Naive thymus-derived CD8-positive, alpha-beta T cell (primary cell): ENCODE measurements at regions not wholly inside any gene's neighbourhood (a gene's known extent, or its start where the extent isn't known, plus 50 kb on each side); places are given as distances from the start of the nearest gene placed in this dataset.

Source experiments
- ATAC-seq, 2 donors: fragments of 150-1000 bp; cut with Tn5 transposase in 1 of 2; sonication (Bioruptor Pico), chemical (Tn5 transposase) in 1 of 2; 1 replicate in 1 of 2; 2 replicates in 1 of 2; pipeline ENCODE4 v1.10.0; 2021; ENCODE audit warnings: mild to moderate bottlenecking in 2 of 2, moderate library complexity in 2 of 2
- POLR2A ChIA-PET: fragments of 350-600 bp; sonication (Branson Sonifier 250); formaldehyde crosslinking; loops from one replicate; lab custom pipeline; 2021; ENCODE audit warnings: antibody characterized with exemption; lab: Charles Lee
- DNase-seq, 10 donors: peaks; one replicate each; pipeline versions ENCODE4 v3.0.0 to v3.0.0-alpha.2; 2020 to 2022
- H3K27ac Mint-ChIP-seq, 10 donors: one replicate each; pipeline ENCODE4 v1.8.0; 2020 to 2022; ENCODE audit warnings: mild to moderate bottlenecking in 10 of 10, mixed read lengths in 10 of 10, moderate library complexity in 4 of 10, inconsistent platforms in 1 of 10
- H3K27me3 Mint-ChIP-seq, 5 donors: one replicate each; pipeline ENCODE4 v1.8.0; 2021 to 2022; ENCODE audit warnings: mixed read lengths in 5 of 5
- H3K36me3 Mint-ChIP-seq, 3 donors: one replicate each; pipeline ENCODE4 v1.8.0; 2020 to 2022; ENCODE audit warnings: mixed read lengths in 3 of 3, mild to moderate bottlenecking in 2 of 3, inconsistent platforms in 1 of 3
- H3K4me1 Mint-ChIP-seq, 4 donors: one replicate each; pipeline ENCODE4 v1.8.0; 2021 to 2022; ENCODE audit warnings: mixed read lengths in 4 of 4
- H3K4me3 Mint-ChIP-seq, 10 donors: one replicate each; pipeline ENCODE4 v1.8.0; 2020 to 2022; ENCODE audit warnings: mild to moderate bottlenecking in 10 of 10, mixed read lengths in 10 of 10, moderate library complexity in 6 of 10, inconsistent platforms in 1 of 10
- H3K9me3 Mint-ChIP-seq, 9 donors: one replicate each; pipeline ENCODE4 v1.8.0; 2020 to 2022; ENCODE audit warnings: mixed read lengths in 9 of 9, mild to moderate bottlenecking in 3 of 9, inconsistent platforms in 1 of 9, moderate library complexity in 1 of 9

DNA sequence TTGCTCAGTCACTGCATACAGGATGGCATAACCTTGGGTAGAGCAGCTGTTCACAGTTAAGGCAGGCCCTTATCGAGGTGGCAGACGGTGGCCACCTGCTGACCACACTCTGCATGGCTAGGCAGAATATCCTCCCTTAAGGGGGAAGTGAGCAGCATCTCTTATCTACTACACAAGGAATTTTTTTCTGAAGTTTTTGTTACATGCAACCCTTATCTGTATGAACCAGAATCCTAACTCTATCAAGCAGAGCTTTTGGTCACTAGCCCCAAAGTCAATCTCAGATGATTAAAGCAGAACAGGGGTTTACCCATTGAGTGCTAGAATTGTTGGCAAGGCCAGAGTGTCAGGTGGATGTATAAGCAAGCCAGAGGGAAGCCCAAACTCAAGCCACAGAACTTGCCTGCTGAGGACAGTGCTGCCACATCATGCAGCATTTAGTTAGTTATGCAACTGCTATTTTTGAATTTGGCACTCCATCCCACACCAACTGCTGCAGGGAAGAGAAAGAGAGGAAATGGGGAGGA, 192.8 kb downstream of the TBX5 start:
- H3K36me3 Mint-ChIP-seq = no peaks in the 10 kb centered on the region
- H3K4me3 Mint-ChIP-seq = no peak overlapping the region
- no peak overlapping the region for H3K27ac Mint-ChIP-seq
- peaks cover 0 to 10% (median 3%) of the 10 kb centered on the region in 9 donors for H3K9me3 Mint-ChIP-seq
- H3K4me1 Mint-ChIP-seq = no peaks in the 10 kb centered on the region
- H3K27me3 Mint-ChIP-seq = peaks cover 10 to 27% (median 19%) of the 10 kb centered on the region in 5 donors
- DNase-seq (no peak), ATAC-seq (no peak)
- POLR2A ChIA-PET = no interaction called here

GRCh38 chr12:114209861-114210260, 196.1 kb downstream of the TBX5 start:
- Mint-ChIP-seq H3K9me3 (peaks cover 0 to 8% (median 0%) of the 10 kb centered on the region in 9 donors), H3K27ac (no peak overlapping the region), H3K27me3 (peaks cover 5 to 21% (median 17%) of the 10 kb centered on the region in 5 donors), H3K36me3 (no peaks in the 10 kb centered on the region), H3K4me1 (no peaks in the 10 kb centered on the region), H3K4me3 (no peak overlapping the region)
- ATAC-seq (no peak), DNase-seq (no peak)
- POLR2A ChIA-PET = no interaction called here

GRCh38 chr12:114206525-114206924, 199.4 kb downstream of the TBX5 start:
- Mint-ChIP-seq H3K27ac (no peak overlapping the region), H3K4me1 (no peaks in the 10 kb centered on the region), H3K36me3 (no peaks in the 10 kb centered on the region), H3K4me3 (no peak overlapping the region), H3K27me3 (peaks cover 5 to 26% (median 18%) of the 10 kb centered on the region in 5 donors), H3K9me3 (peaks cover 0 to 5% (median 0%) of the 10 kb centered on the region in 9 donors)
- DNase-seq = no peak
- ATAC-seq = no peak
- POLR2A ChIA-PET = no interaction called here

GRCh38 chr12:114201794-114202193, 204.2 kb downstream of the TBX5 start:
- Mint-ChIP-seq H3K27me3 (peaks cover 0 to 13% (median 9%) of the 10 kb centered on the region in 5 donors), H3K4me3 (no peak overlapping the region), H3K4me1 (peaks cover 0 to 2% (median 0%) of the 10 kb centered on the region in 4 donors), H3K27ac (no peak overlapping the region), H3K36me3 (peaks cover 0 to 4% (median 0%) of the 10 kb centered on the region in 3 donors), H3K9me3 (peaks cover 5 to 22% (median 8%) of the 10 kb centered on the region in 9 donors)
- DNase-seq (no peak), ATAC-seq (no peak)
- POLR2A ChIA-PET = no interaction called here

DNA sequence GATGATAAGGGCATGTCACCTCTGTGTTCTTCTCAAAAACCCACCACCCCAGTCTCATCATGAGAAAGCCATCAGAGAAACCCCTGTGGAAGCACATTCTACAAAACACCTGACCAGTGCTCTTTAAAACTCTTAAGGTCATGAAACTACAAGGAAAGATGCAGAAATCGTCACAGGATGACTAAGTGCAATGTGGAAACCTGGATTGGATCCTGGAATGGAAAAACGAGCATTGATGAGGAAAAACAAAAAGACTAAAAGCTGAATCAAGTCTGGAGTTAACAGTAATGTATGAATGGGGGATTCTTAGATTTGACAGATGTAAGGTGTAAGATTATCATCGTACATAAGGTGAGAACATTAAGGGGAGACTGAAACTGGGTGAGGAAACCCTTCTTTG, 211.0 kb downstream of the TBX5 start:
- Mint-ChIP-seq H3K36me3 (peaks cover 0 to 12% (median 0%) of the 10 kb centered on the region in 3 donors), H3K4me3 (no peak overlapping the region), H3K9me3 (peaks cover 5 to 29% (median 11%) of the 10 kb centered on the region in 9 donors), H3K27ac (no peak overlapping the region), H3K4me1 (no peaks in the 10 kb centered on the region), H3K27me3 (peaks cover 0 to 29% (median 2%) of the 10 kb centered on the region in 5 donors)
- POLR2A ChIA-PET = no interaction called here
- DNase-seq (no peak), ATAC-seq (no peak)

DNA sequence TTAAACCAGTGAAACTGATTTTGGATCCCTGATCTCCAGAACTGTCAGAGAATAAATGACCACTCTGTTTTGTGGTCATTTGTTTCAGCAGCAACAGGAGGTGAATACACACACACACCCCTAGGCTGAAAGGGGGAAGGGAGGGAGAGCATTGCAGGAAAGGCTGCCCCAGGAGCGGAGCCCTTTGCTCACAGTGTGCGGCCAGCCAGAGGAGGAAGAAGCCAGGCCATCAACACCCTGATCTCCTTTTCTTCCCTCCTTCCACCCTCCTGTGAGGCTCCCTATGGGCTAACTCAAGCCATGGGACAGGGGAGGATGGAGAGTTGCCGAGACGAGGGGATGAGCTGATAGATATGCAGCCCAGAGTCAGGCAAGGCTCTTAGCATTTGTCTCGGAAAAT, 211.9 kb downstream of the TBX5 start:
- POLR2A ChIA-PET = no interaction called here
- H3K4me1 Mint-ChIP-seq = no peaks in the 10 kb centered on the region
- peaks cover 0 to 17% (median 0%) of the 10 kb centered on the region in 3 donors for H3K36me3 Mint-ChIP-seq
- DNase-seq (no peak), ATAC-seq (no peak)
- H3K9me3 Mint-ChIP-seq = peaks cover 5 to 26% (median 12%) of the 10 kb centered on the region in 9 donors
- H3K27ac Mint-ChIP-seq = peak overlapping the region in 1 of 10 donors; percentile 26
- H3K4me3 Mint-ChIP-seq = no peak overlapping the region
- peaks cover 0 to 32% (median 2%) of the 10 kb centered on the region in 5 donors for H3K27me3 Mint-ChIP-seq

- H3K4me3 Mint-ChIP-seq = no peak overlapping the region
- no peak for ATAC-seq
- H3K27me3 Mint-ChIP-seq = peaks cover 0 to 38% (median 2%) of the 10 kb centered on the region in 5 donors
- DNase-seq = no peak
- peaks cover 2 to 28% (median 11%) of the 10 kb centered on the region in 9 donors for H3K9me3 Mint-ChIP-seq
- no peak overlapping the region for H3K27ac Mint-ChIP-seq
- H3K4me1 Mint-ChIP-seq = no peaks in the 10 kb centered on the region
- peaks cover 0 to 14% (median 0%) of the 10 kb centered on the region in 3 donors for H3K36me3 Mint-ChIP-seq
- POLR2A ChIA-PET = no interaction called here
Measured at GRCh38 chr12:114193474-114193873, 212.5 kb downstream of the TBX5 start.

GRCh38 chr12:114192549-114192948, 213.4 kb downstream of the TBX5 start:
- H3K27me3 Mint-ChIP-seq = peaks cover 2 to 46% (median 4%) of the 10 kb centered on the region in 5 donors
- no peak overlapping the region for H3K27ac Mint-ChIP-seq
- no peaks in the 10 kb centered on the region for H3K4me1 Mint-ChIP-seq
- H3K9me3 Mint-ChIP-seq = peaks cover 2 to 30% (median 11%) of the 10 kb centered on the region in 9 donors
- DNase-seq = no peak
- no peak overlapping the region for H3K4me3 Mint-ChIP-seq
- peaks cover 0 to 14% (median 0%) of the 10 kb centered on the region in 3 donors for H3K36me3 Mint-ChIP-seq
- ATAC-seq = no peak
- POLR2A ChIA-PET = no interaction called here

DNA sequence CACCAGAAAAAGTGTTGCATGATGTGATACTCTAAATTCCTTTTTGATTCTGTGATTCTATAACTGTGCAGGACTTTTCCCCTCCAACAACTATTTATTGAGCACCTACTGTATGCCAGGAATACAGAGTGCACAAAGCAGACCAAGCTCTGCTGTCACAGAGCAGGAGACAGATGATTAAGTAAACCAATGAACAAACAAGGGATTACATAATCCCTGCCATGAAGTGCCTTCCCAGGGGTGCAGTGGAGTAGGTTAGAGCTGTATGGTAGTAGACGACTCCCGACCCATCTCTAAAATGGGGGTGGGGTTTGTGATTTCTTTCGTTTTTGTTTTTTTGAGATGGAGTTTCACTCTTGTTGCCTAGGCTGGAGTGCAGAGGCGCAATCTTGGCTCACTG, 213.9 kb downstream of the TBX5 start:
- POLR2A ChIA-PET = no interaction called here
- Mint-ChIP-seq H3K4me1 (no peaks in the 10 kb centered on the region), H3K27me3 (peaks cover 2 to 46% (median 4%) of the 10 kb centered on the region in 5 donors), H3K9me3 (peaks cover 1 to 28% (median 11%) of the 10 kb centered on the region in 9 donors), H3K27ac (no peak overlapping the region), H3K36me3 (peaks cover 0 to 14% (median 0%) of the 10 kb centered on the region in 3 donors), H3K4me3 (no peak overlapping the region)
- DNase-seq (no peak), ATAC-seq (no peak)

- Mint-ChIP-seq H3K4me1 (no peaks in the 10 kb centered on the region), H3K9me3 (peaks cover 0 to 24% (median 11%) of the 10 kb centered on the region in 9 donors)
- no peak for ATAC-seq
Measured at GRCh38 chr12:114191581-114191980, 214.4 kb downstream of the TBX5 start.

GRCh38 chr12:114190971-114191370, 215.0 kb downstream of the TBX5 start:
- Mint-ChIP-seq H3K27me3 (peaks cover 2 to 46% (median 4%) of the 10 kb centered on the region in 5 donors), H3K4me1 (no peaks in the 10 kb centered on the region), H3K4me3 (no peak overlapping the region), H3K36me3 (peaks cover 0 to 14% (median 0%) of the 10 kb centered on the region in 3 donors), H3K9me3 (peaks cover 0 to 23% (median 11%) of the 10 kb centered on the region in 9 donors), H3K27ac (peak overlapping the region in 1 of 10 donors; percentile 6)
- DNase-seq = no peak
- no peak for ATAC-seq
- POLR2A ChIA-PET = no interaction called here

More at GRCh38 chr12:114191581-114191980, 214.4 kb downstream of the TBX5 start:
- H3K36me3 Mint-ChIP-seq = peaks cover 0 to 14% (median 0%) of the 10 kb centered on the region in 3 donors
- DNase-seq = no peak
- H3K4me3 Mint-ChIP-seq = no peak overlapping the region
- H3K27me3 Mint-ChIP-seq = peaks cover 2 to 46% (median 4%) of the 10 kb centered on the region in 5 donors
- H3K27ac Mint-ChIP-seq = no peak overlapping the region
- POLR2A ChIA-PET = no interaction called here

GRCh38 chr12:114189266-114189665, 216.7 kb downstream of the TBX5 start:
- peaks cover 2 to 59% (median 7%) of the 10 kb centered on the region in 5 donors for H3K27me3 Mint-ChIP-seq
- DNase-seq = no peak
- peaks cover 0 to 23% (median 11%) of the 10 kb centered on the region in 9 donors for H3K9me3 Mint-ChIP-seq
- no peak for ATAC-seq
- POLR2A ChIA-PET = no interaction called here
- H3K27ac Mint-ChIP-seq = no peak overlapping the region
- peaks cover 0 to 14% (median 0%) of the 10 kb centered on the region in 3 donors for H3K36me3 Mint-ChIP-seq
- H3K4me3 Mint-ChIP-seq = no peak overlapping the region
- no peaks in the 10 kb centered on the region for H3K4me1 Mint-ChIP-seq

- Mint-ChIP-seq H3K27ac (peak overlapping the region in 1 of 10 donors; percentile 30), H3K4me3 (no peak overlapping the region)
- POLR2A ChIA-PET = no interaction called here
Measured at GRCh38 chr12:114186241-114187002, 219.5 kb downstream of the TBX5 start.

More at GRCh38 chr12:114186241-114187002, 219.5 kb downstream of the TBX5 start:
- peaks cover 2 to 51% (median 7%) of the 10 kb centered on the region in 5 donors for H3K27me3 Mint-ChIP-seq
- peaks cover 0 to 14% (median 0%) of the 10 kb centered on the region in 3 donors for H3K36me3 Mint-ChIP-seq
- H3K4me1 Mint-ChIP-seq = no peaks in the 10 kb centered on the region
- ATAC-seq (no peak), DNase-seq (no peak)
- peaks cover 0 to 23% (median 11%) of the 10 kb centered on the region in 9 donors for H3K9me3 Mint-ChIP-seq
